AG04450 (cell line): ENCODE measurements at regions not wholly inside any gene's neighbourhood (a gene's known extent, or its start where the extent isn't known, plus 50 kb on each side); places are given as distances from the start of the nearest gene placed in this dataset.

ENCODE experiments used
- CTCF ChIA-PET: fragments of 300-600, 350-600 bp; formaldehyde crosslinking; extraction: SDS; loops from one replicate; lab custom pipeline; 2022; ENCODE audit warnings: antibody characterized with exemption, inconsistent platforms; lab: Charles Lee
- POLR2A ChIA-PET: fragments of 350-600 bp; formaldehyde crosslinking; extraction: SDS; loops from one replicate; lab custom pipeline; 2021; ENCODE audit warnings: antibody characterized with exemption, inconsistent platforms; lab: Yijun Ruan, JAX
- DNase-seq: peaks from one replicate; pipeline ENCODE4 v3.0.0-alpha.2; 2011; ENCODE audit warnings: low read depth, low spot score
- H3K27ac ChIP-seq: one replicate; pipeline ENCODE4 v1.5.1; 2012; ENCODE audit warnings: low read depth, low read length, control low read depth
- H3K27me3 ChIP-seq: one replicate; pipeline ENCODE4 v1.6.0; 2012; ENCODE audit warnings: low read length; ENCODE audit not compliant: control insufficient read depth, insufficient read depth
- H3K4me3 ChIP-seq: 2 replicates; pipeline ENCODE4 v1.5.1; 2011; ENCODE audit warnings: mild to moderate bottlenecking, low read depth, low read length, control low read depth
- H3K9me3 ChIP-seq: 2 replicates; pipeline ENCODE4 v1.5.1; 2012; ENCODE audit warnings: low read length; ENCODE audit not compliant: control insufficient read depth, insufficient read depth
- TF ChIP-seq, protein P1 (sequence below): IDR thresholded peaks from 2 replicates; pipeline ENCODE4 v1.5.1; 2011; ENCODE audit warnings: low read depth, low read length, control low read depth, inconsistent platforms

DNA sequence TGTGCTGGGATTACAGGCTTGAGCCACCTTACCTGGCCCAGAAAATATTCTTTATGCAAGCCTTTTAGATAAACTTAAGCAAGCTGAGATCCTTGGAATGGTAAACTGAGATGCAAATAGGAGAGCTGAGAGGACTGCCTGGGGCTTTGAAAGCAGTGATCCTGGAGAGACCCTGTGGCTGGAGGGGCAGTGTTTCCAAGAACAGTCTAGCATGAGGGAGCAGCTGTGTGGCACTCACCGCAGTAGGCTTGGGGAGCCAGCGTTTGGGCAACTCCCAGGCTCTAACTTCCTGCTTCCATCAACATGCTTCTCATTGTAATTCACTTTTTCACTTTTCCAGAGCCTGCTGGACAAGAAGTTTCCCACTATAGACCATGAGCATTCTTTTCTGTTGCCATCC lies 144.1 kb upstream of the CELF4 start:
- DNase-seq, result no peak
- H3K27ac ChIP-seq, result no peak overlapping the region
- CTCF ChIA-PET, result no interaction called here

DNA sequence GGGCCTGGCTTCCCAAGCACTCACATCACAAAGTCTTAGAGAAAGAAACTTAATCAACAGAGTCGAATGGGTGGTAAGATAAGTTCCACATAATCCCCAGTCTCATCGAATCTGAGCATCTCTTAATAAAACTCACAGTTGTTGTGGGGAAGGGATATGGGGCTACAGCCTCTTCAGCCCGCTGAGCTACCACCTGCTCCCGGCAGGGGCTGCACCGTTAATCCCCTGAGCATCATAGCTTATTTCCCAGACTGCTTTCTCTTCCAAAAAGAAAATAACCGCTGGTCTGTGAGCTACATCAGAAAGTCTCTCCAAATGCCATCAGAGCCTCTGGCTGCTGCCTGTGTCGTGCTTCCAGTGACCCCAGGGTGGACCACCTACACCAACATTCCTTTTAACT lies 139.4 kb upstream of the CELF4 start:
- no peak overlapping the region for H3K4me3 ChIP-seq
- no peaks in the 10 kb centered on the region for H3K27me3 ChIP-seq
- POLR2A ChIA-PET, result no interaction called here
- H3K27ac ChIP-seq, result no peak overlapping the region
- DNase-seq, result no peak
- peaks cover 18% of the 10 kb centered on the region; the same call in 1 of the 2 replicates for H3K9me3 ChIP-seq
- TF ChIP-seq, protein P1, sequence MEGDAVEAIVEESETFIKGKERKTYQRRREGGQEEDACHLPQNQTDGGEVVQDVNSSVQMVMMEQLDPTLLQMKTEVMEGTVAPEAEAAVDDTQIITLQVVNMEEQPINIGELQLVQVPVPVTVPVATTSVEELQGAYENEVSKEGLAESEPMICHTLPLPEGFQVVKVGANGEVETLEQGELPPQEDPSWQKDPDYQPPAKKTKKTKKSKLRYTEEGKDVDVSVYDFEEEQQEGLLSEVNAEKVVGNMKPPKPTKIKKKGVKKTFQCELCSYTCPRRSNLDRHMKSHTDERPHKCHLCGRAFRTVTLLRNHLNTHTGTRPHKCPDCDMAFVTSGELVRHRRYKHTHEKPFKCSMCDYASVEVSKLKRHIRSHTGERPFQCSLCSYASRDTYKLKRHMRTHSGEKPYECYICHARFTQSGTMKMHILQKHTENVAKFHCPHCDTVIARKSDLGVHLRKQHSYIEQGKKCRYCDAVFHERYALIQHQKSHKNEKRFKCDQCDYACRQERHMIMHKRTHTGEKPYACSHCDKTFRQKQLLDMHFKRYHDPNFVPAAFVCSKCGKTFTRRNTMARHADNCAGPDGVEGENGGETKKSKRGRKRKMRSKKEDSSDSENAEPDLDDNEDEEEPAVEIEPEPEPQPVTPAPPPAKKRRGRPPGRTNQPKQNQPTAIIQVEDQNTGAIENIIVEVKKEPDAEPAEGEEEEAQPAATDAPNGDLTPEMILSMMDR, result no peak
- CTCF ChIA-PET, result no interaction called here

More for the DNA sequence above, 144.1 kb upstream of the CELF4 start:
- H3K27me3 ChIP-seq, result no peaks in the 10 kb centered on the region
- H3K4me3 ChIP-seq, result no peak overlapping the region
- TF ChIP-seq, protein P1, result no peak
- H3K9me3 ChIP-seq, result peaks cover 19% of the 10 kb centered on the region; the same call in 1 of the 2 replicates
- POLR2A ChIA-PET, result no interaction called here

DNA sequence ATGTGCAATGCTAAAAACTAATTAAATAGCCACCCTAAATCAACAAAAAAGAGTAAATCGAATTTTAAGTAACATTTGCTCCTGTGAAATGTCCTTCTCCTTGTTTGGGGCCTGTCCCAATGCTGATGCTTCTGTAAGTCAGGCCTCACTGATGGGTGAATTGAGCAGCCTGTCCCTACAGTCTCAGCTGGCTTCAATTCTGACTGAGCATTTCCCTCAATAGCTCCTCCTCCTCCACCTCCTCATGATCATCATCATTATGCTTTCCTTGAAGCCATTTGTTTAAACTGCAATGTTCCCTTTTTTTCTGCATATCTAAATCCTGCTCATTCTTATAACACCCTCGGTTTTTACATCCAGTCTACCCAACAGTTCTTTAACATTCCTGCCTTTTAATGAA lies 137.2 kb upstream of the CELF4 start:
- TF ChIP-seq, protein P1, result no peak
- Histone ChIP-seq H3K27me3 (no peaks in the 10 kb centered on the region), H3K9me3 (peaks cover 15% of the 10 kb centered on the region; the same call in 1 of the 2 replicates), H3K27ac (no peak overlapping the region), H3K4me3 (no peak overlapping the region)
- ChIA-PET CTCF (no interaction called here), POLR2A (no interaction called here)
- no peak for DNase-seq

DNA sequence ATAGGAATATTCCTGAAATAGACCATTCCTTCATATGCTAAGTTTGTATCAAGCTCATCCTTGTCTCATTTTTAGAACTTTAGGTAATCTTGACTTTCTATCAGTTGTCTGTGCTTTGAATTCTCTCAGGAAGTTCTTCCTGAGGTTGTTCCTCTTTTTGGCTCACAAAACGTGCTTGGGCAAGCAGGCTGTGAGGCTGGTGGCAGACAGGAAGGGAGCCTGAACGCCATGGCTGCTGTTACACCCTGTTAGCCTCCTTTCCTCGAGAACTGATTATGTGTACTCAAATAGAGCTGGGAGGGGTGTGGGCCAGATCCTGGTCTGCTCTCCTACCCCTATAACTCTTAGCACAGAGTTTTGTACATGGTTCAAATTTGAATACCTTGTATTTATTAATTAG lies 136.4 kb upstream of the CELF4 start:
- Histone ChIP-seq H3K4me3 (no peak overlapping the region), H3K9me3 (peaks cover 17% of the 10 kb centered on the region; the same call in 1 of the 2 replicates), H3K27ac (no peak overlapping the region), H3K27me3 (no peaks in the 10 kb centered on the region)
- ChIA-PET POLR2A (no interaction called here), CTCF (no interaction called here)
- DNase-seq, result no peak
- TF ChIP-seq, protein P1, result no peak

DNA sequence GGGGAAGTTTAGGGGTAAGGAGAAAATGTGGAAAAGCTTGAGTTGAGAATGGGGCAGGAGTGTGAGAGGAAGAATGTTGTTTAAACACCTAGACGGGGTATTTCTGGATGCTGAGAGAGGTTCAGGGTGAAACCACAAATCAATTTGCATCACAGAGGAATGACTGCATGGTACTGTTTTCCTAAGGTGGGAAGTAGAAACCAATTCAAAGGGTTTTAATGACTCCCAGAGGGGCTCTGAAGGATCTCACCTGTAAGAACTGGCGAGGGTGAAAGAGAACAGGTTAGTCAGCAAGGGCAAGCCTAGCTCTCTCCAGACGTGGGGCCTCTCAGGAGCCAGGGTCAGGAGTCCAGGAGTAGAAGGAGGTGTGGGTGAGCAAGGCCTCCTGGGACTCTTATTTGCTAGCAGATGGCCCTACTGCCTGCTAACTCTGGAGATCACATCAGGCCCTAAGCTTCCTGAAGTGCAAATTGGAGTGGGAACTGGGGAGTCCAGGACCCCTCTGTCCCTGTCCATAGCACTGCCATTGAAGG lies 133.0 kb upstream of the CELF4 start:
- no peak for DNase-seq
- ChIA-PET POLR2A (no interaction called here), CTCF (no interaction called here)
- peaks cover 18% of the 10 kb centered on the region; the same call in 1 of the 2 replicates for H3K9me3 ChIP-seq
- H3K4me3 ChIP-seq, result no peak overlapping the region
- TF ChIP-seq, protein P1, result no peak
- no peak overlapping the region for H3K27ac ChIP-seq
- H3K27me3 ChIP-seq, result no peaks in the 10 kb centered on the region
